SK-MEL-5 (cell line): ENCODE measurements at regions not wholly inside any gene's neighbourhood (a gene's known extent, or its start where the extent isn't known, plus 50 kb on each side); places are given as distances from the start of the nearest gene placed in this dataset.

Source experiments
- DNase-seq: peaks from one replicate; pipeline ENCODE4 v3.0.0-alpha.2; 2016; ENCODE audit warnings: low read depth, low spot score
- in situ Hi-C: cut with HindIII; loops from 2 replicates; pipeline ENCODE4 v1.10.0; 2016; ENCODE audit warnings: low sequenced_read_pairs, high pct_unique_total_duplicates, low pct_unique_long_range_greater_than_20kb

DNA sequence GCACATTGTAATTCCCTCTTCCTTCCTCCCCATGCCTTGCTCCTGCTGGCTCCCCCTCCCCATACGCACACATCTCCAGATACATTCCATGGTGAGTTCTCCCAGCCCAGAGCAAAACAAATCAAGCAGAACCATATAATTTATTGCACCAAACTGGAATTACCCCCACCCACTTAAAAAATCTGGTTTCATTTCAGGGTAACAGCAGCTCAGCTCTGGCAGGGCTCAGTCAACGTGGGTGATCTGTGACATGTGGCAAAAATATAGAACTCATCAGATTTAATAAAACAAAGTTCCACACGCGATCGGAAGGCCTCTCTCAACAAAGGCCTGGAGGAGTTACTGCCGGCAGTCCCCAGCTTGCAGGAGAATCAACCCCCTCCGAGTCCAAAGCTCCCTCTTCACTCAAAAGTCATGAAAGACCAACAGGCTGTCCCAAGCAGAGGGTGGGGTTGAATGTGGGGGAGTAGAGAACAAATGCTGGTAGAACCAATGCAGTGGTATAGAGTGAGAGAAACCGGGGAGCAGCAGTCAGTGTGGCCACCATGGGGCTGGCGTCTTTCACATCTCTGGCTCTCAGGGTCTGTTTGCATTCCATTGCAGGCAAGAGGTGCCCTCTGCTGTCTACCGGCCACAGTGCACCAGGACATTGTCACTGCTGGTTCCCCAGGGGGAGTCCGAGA lies 323.3 kb upstream of the NT5E start:
- in situ Hi-C loops, result no loop called here
- DNase-seq, result peak; percentile 56

DNA sequence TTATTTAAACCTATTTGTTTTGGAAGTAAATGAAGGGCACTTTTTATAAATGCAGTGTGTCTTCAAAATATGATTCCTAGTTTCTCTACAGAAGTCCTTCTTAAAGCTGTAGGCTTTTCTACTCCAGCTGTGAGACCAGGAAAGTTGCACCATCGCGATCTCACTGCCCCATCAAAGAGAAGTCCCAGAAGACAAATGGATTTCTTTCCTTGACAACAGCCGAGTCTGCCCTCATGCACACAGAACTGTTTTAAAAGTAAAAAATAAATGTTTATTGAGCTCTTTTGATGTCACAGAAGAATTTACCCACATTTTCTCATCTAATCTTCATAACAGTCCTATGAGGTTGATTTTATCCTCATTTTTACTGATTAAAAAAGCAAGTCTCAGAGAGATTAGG lies 324.4 kb upstream of the NT5E start:
- in situ Hi-C loops, result no loop called here
- no peak for DNase-seq

DNA sequence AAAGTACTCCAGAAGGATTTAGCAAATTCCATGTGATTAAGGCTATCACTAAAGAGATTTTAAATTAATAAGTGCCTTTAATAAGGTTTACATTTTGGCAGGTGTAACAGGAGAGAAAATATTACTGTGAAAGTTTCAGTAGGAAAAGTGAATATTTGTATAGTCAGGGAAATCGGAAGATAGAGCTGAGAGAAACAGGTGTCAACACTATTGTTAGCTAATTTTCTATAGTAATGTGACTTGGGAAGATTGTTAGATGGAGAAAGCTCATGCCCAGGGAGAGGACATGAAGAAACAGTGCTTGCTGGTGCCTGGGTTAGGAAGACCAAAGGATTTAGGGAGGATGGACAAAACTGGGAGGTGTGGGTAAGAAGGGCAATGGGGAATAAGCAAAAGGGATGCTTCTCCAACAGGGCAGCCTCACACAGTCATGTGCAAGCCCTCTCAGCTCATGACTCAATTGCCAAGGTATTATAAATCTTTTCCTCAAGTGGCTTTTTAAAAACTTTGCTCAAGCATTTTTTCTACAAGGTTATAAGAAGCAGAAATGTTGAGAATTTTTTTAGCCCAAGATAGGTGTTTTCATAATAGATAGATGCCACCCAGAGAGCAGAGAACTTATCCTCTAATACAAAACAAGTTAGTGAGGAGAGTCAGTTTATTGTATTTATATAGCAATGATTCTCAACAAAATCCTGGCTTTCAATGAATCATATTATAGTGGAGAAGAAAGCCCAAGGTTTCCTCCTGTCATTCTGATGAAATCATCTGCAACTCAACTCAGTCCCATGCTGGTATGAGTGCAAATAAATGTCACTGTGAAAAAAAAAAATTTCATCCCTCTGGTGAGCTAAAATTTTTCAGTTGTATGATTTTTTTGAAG lies 325.2 kb upstream of the NT5E start:
- DNase-seq, result no peak
- in situ Hi-C loops, result no loop called here

DNA sequence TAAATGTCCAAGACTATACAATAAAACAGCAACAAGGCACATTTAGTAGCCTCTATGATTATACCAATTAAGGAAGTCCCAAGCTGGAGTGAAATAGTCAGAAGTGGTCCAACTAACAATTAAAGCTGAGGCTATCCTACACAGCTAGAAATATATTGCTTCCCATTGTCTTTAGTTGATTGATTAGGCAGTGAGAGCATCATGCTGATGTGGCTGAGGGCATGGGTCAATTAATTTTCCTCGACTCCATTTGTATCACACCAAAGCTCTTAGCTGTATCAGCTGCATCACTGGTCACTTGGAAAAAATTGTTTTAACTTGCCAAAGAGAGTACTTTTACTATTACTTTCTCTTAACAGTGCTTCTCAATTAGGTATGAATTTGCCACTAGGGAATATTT lies 328.7 kb upstream of the NT5E start:
- in situ Hi-C loops, result no loop called here
- DNase-seq, result no peak

DNA sequence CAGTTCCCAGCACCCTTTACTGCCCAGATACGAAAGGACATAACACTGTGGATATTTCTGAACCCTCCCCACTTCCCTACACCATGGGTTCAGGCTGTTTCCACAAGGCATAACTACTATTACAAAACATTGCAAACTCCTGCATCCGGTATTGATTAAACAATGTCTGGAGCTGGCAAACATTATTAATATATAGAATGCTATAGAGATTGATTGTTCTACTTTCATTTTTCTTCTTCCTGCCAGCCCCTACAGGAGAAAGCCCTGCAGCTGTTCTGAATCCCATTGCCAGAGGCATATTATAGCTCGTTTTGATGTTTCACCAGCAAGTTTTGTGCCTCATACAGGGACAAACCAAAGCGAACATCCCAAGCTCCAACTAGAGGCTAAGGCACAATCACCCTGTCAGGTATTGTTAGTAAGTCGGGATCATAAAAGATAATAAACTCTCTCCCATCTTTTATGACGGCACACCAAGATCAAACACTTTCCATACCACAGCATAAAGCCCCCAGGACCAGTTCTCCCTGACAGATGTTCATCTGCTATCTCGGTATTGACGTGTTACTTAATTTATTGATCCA lies 331.1 kb upstream of the NT5E start:
- in situ Hi-C loops, result no loop called here

DNA sequence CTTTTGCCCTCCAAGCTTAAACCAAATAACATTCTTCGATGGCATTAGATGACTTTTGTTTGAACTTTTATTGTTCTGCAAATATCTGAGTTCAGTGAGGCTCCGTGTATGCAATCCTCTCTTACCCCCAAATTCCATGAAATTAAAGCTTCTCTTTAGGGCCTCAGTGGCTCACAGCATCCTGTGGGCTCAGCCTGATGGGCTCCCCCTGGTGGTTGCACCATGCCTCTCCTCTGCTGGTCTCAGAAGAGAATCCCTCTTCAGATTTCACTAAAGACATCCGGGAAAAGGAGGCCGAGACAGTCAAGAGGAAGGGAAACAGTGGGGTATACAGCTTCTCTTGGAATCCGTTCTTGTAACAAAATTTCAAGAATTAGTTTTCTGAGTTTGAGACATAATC lies 331.6 kb upstream of the NT5E start:
- DNase-seq, result no peak
- in situ Hi-C loops, result no loop called here

More for the DNA sequence above, 331.1 kb upstream of the NT5E start:
- DNase-seq, result no peak

DNA sequence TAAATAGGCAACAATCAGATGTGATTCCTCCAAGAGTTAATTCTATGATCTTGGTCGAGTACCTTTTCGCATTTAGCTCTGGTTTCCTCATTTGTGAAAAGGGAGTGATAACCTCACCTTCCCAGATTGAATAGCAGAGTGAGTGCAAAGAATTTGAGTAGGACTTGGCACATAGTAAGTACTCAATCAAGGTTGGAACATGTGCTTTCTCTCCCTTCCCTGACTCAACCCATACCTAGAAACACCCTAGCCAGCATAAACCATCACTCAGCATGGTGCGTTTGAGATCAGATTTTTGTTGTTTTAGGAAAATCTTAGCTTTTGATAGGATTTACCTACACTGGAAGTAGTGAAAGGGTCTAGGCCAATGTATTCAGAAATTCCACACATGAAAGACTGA lies 333.4 kb upstream of the NT5E start:
- DNase-seq, result no peak
- in situ Hi-C loops, result no loop called here

DNA sequence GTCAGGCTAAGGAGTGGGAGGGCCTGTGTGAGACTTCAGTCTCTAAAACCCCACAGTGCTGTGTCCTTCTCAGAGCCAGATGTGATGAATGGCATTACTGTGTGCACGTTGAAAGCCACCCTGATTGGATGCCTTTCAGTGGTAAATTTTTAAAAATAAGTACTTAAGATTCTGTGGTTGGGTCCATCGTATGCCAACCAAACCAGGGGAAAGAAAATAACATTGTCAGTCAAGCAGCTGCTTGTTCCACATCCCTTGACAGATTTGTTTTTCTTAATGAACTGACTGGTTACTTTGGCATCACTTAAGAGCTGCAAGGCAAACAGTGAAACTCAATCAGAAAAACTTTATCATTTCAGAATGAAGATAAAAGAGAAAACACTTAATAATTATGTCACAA lies 334.0 kb upstream of the NT5E start:
- DNase-seq, result no peak
- in situ Hi-C loops, result no loop called here

DNA sequence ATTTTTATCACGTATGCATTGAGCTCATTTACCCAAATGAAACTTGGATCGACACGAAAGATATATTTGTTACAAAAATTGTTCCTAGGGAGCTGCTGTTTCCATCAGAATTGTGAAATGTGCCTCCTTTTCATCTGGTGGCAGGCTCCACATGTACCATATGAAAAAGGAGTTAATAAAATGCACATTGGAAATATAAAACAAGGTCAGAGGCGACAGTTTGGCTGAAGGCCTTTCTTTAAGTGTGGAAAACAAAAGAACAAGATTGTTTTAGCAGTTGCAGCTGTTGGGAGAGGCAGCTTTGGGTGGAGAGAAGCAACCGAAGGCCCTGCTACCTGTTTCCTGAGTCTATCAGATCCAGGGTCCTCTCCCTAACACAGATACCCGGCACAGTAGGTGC lies 334.5 kb upstream of the NT5E start:
- no peak for DNase-seq
- in situ Hi-C loops, result no loop called here

DNA sequence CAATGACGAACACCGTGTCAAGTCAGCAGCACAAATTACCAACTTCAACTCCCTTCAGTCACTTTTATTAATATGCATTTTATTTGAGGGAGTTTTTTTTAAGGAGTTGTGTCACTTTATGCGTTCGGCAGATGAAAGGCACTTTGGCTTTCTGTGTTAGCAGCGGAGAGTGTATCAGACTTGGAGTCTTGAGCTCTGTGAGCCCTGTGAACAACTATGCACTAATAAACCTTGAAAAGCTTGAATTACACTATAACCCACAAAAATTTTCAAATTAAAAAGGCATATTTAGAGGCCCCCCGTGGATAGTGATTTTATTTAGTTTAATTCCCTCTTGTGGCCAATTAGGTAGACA lies 335.3 kb upstream of the NT5E start:
- DNase-seq, result no peak
- in situ Hi-C loops, result no loop called here

DNA sequence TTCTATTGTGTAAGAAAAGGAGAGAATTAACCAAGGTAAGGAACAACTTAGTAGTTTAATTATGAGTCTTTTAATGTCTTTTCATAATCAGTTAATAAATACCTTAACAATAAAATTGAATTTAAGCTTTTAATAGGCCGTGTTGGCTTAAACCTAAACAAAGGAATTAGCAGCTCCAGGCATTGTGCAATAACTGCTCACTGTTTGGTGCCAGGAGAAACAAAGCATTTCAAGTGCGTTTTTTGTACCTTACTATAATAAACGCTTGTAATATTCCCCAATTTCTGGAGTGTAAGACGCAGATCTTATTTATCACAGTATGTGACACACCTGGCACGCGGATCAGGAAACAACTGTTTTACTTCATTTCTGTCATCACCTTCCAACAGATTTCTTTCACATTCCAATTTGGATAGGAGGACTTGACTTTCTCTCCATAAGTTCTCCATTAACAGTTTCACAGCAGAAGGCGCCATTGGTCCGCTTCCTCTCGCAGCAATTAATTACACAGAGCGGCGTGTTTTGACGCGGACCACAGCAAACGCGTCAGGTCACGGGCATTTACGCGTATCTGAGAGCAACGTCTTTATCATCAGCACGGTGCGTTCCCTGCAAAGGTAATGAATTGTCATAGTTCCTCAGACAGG lies 335.8 kb upstream of the NT5E start:
- in situ Hi-C loops, result no loop called here
- no peak for DNase-seq

DNA sequence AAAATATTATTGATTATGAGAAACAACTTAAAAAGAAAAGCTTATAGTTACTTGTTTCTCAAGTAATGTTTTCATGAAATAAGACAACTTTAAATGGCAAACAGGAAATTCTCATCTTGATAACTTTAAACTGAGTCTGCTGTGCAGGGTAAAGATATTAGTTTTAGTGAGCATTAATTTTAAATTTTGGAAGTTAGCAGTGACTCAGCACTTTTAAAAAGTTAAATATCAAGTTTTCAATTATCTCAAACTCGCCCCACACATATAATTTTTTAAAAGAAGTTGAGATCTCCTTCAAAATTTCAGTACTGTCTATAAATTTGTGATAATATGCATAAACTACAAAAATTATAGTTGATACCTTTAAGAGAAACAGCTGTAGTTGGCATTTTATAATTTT lies 337.3 kb upstream of the NT5E start:
- no peak for DNase-seq
- in situ Hi-C loops, result no loop called here

DNA sequence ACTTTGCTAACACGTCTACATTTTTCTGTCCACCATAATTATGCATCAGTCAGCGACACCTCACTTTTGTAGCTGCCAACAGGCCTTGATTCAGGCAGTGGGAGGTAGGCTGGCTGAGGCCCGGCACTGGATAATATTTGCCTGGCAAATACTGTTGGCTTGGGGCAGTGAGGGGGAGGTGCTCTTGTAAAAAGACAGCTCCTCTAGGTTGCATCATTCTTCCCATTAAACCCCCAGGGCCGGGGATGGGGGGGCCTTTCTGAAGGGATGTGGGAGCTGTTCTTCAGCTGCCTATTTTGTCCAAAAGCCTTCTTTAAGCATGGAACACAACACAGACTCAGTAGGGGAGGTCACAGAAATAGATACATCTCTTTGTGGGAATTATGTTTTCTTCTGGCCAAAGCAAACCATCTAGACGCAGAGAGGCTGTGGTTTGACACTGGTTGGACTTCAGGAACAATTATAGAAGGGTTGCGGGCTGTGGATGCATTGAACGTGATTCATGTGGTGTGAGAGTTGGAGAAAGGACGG lies 338.3 kb upstream of the NT5E start:
- in situ Hi-C loops, result no loop called here

DNA sequence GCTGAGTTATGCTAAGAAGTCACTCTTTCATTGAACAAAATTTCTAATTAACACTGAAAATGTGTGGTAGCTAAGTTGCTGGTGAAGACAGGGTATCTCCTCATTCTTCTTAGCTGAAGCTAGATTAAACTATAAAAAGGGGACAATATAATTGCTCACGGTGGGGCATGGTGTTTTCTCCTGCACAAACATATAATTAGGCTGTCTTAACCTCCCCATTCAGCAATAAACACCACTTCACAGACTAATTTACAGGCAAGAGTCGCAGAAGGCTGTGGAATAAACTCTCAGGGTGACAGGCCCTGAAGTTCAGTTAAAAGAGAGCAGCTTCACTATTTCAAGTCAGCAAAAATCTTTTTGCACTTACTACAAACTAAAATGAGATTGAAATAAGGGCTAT lies 338.9 kb upstream of the NT5E start:
- no peak for DNase-seq
- in situ Hi-C loops, result no loop called here

More for the DNA sequence above, 338.3 kb upstream of the NT5E start:
- DNase-seq, result no peak

DNA sequence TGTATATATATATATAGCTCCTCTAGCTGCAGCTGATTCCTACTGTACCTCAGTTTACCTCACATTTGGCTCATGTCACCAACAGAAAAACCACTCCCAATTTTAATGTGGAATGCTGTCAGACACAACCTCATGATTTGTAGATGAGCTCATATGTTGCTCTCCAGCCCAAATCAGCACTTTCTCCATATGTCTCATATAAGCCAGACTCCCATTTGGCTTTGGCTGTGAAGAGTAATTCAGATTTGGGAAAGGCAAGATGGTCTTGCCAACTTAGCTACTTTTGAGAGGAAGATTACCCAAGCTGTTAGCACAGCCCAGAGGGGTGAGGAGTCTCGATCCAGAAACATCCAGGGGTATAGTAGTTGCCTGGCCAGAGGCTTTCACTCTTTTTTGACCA lies 342.2 kb upstream of the NT5E start:
- no peak for DNase-seq
- in situ Hi-C loops, result no loop called here

DNA sequence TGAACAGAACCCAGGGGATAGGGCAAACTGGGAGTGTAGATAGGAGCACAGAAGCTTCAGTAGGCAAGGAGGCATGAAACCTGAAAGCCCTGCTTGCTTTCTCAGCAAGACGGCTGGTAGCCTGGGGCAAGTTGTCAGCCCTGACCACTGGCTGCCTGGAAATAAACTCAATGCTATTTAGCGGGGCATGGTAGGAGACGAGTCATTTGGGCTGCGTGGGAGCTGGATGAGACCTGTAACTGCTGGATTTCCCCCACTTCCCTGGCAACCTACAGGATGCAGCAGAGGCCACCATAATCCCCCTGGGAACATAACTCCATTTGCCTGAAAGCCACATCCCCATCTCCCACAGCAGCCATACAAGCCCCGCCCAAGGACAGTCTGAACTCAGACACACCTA lies 332.6 kb upstream of the TBX18 start:
- in situ Hi-C loops, result no loop called here
- no peak for DNase-seq

DNA sequence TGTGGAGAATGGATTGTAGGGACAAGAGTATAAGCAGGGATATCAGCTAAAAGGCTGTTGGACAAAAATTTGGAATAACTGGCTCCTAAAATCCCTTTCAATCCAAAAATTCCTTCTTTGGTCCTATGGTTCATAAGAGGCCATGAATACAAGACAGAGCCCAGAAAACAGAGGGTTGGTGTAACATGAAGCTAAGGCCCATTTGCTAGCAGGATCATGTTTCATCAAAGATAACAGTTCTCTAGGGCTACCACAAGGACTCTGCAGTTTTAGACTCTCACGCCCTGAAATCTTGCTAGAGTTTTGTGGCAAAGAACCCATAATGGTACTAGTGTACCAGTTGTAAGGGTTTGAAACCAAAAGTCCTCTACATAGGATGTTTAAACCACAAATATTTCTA lies 327.8 kb upstream of the TBX18 start:
- in situ Hi-C loops, result no loop called here

DNA sequence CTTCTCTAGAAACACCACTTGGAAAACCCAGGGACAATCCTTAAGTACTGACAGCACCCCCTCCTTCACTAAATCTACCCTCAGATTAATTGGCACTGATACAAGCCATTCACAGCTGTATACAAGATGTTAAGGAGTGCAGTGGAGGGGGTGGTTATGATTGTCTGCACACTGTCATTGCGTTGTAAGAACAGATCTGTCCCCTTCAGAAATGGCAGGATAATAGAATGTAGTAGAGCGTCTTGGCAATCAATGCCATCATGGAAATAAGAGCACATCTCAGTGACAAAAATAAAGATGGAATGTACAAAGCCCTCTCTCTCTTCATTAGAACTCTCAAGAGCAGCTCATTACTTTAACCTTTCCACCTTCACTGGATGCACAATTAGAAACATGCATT lies 324.9 kb upstream of the TBX18 start:
- in situ Hi-C loops, result no loop called here
- DNase-seq, result no peak

More for the DNA sequence above, 327.8 kb upstream of the TBX18 start:
- DNase-seq, result no peak
